Daoy (cell line): ENCODE measurements at regions not wholly inside any gene's neighbourhood (a gene's known extent, or its start where the extent isn't known, plus 50 kb on each side); places are given as distances from the start of the nearest gene placed in this dataset.
"Not testable (repeated sequence)": the region's sequence is repeated elsewhere in the genome, so short reads cannot be mapped to it uniquely, and the experiment has no call there.

ENCODE experiments used
- DNase-seq: peaks from one replicate; pipeline ENCODE4 v3.0.0-alpha.2; 2015; ENCODE audit warnings: low read depth

GRCh38 chr15:60264088-60264487 is 133.7 kb downstream of the ANXA2 start:
- no peak for DNase-seq

GRCh38 chr15:60264566-60264965 is 133.2 kb downstream of the ANXA2 start:
- DNase-seq, result no peak

GRCh38 chr15:60265057-60265456 is 132.7 kb downstream of the ANXA2 start:
- no peak for DNase-seq

- no peak for DNase-seq
These were observed 125.2 kb downstream of the ANXA2 start for GRCh38 chr15:60272623-60273022.

- DNase-seq, result no peak
These were observed 122.2 kb downstream of the ANXA2 start for GRCh38 chr15:60275624-60276023.

- DNase-seq, result no peak
These were observed 118.9 kb downstream of the ANXA2 start for GRCh38 chr15:60278879-60279278.

- DNase-seq, result no peak
These were observed 117.5 kb downstream of the ANXA2 start for GRCh38 chr15:60280259-60280658.

- no peak for DNase-seq
These were observed 113.8 kb downstream of the ANXA2 start for GRCh38 chr15:60283936-60284335.

- DNase-seq, result not testable (repeated sequence)
These were observed 101.9 kb downstream of the ANXA2 start for GRCh38 chr15:60295901-60296300.

- DNase-seq, result no peak
These were observed 100.7 kb downstream of the ANXA2 start for GRCh38 chr15:60297047-60297446.
